HG03460 (cell line): ENCODE measurements at regions not wholly inside any gene's neighbourhood (a gene's known extent, or its start where the extent isn't known, plus 50 kb on each side); places are given as distances from the start of the nearest gene placed in this dataset.
"Not testable (repeated sequence)": the region's sequence is repeated elsewhere in the genome, so short reads cannot be mapped to it uniquely, and the experiment has no call there.

Experiments used
- ATAC-seq: cut with Tn5 transposase; IDR thresholded peaks from one replicate; pipeline ENCODE4 v1.9.1; 2021; ENCODE audit not compliant: unreplicated experiment

DNA sequence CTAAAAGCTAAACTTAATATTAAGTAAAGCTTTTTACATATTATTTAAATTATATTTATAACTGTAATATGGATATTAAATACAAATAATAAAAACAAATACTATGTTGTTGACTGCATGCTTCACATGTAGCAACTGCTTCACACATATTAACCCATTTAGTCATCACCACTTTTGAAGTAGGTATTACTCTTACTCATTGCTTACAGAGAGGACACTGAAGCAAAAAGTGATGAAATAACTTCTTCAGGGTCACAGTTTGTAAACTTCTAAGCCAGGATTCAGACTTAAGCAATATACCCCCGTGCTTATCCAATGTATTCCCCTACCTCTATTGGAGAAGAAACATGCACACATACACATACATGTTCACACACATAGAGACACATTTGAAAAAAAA, 166.6 kb downstream of the DKK2 start:
- ATAC-seq = no peak

DNA sequence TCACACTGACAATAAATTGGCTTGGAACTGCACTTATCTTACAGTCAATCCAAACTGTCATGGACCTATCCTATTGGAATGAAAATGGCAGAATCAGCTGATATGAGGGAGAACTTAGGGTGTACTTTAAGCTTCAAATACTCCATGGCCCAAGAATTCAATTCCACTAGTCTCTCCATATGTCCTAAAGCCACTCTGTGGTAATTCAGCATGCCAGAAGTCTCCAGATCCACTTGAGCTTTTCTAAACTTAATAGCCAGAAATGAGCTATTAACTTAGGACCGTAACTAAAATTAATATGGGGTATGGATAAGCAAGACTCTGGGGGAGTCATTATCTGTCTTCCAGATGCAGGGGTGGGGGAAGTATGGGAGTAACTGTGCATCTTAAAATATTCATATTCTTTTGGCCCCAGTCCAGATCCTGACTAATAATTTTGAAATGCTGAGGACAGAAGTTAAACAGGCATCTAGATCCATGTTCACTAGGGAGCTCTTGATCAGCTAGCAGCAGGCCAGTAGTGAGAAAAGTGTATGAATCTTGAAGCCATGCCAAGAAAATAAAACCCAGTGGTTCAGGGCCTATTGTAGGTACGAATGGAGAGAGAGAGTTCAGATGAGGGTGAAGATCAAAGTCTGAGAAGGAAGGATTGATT, 167.6 kb downstream of the DKK2 start:
- ATAC-seq = no peak

DNA sequence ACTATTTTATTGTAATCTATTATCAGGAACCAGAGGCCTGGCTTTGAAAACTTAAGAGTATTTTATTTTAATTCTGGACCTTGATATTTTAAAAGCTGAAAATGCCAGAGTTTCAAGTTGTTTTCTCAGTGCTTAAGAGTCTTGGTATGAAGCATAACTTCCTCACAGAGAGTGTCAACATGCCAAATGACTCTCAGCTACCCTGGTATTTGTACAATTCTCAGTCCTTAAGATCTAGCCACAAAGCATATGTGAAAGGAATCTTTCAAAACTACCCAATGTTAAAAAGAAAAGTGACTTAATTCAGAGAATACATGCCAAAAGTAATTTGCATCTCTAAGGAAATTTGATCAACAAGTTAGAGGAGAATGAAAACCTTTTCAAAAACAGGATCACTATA, 171.9 kb downstream of the DKK2 start:
- no peak for ATAC-seq

DNA sequence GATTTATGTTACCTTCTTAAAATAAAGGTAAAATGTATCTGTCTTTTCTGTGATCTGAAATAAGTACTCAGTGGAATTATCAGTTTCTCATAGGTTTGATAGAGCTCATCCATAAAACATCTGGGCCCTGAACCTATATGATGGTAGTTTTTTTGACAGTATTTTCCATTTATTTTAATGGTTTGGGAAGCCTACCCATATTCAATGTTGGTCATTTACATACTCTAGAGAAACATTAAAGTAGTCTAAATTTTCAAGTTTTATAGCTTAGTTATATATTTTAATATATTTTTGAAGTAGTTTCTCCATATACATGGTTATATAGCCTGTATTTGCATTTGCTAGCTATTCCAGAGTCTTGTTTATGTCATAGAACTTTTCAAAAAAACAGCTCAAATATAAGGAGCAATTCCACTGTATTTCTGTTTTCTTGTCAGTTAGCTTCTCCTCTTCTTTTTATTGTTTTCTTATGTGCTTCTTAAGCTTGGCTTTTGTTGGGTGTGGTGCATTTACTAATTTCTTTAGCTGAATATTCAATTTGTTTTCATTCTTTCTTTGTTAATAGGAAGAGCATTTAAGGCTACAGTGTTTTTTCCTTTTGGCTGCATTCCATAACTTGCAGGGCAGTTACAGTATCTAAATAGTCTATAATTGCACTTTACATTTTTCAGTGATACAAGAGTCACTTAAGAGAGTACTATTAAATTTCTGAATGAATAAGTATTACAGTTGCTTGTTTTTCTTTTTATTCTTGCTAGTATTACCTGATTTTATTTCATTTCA, 181.4 kb downstream of the DKK2 start:
- no peak for ATAC-seq

DNA sequence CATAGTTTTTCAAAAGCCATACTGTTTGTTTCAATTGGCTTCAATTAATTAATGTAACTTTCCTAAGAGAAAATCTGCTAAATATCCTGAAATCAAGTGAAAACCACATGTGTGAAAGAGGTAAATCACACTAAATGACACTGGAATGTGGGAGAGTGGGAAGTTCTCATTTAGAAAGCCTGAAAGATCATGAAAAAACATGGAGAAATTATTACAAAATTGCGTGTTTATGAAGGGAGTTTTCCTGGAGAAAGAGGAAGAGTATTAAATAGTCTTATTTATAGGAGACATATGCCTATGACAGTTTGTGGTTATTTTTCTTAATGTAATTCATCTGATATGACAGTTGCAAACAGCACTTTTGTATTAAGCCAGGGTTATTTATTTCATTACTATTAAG, 183.7 kb downstream of the DKK2 start:
- no peak for ATAC-seq

DNA sequence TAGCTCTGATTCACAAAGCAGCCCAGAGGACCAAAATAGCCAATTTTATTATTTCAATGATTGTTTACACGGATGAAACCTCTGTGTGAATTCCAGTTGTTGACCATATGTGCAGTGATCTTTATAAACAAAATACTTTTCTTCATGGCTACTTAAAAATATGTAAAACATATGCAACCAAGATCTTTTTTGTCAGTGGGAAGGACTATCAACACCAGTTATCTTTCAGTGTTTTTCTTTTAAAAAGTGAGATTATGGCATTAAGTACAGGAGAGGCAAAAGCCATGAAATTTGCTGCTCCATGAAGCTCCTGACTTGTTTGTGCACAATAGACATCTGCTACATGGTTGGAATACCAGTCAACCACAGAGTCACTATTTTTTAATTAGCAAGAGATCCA, 184.4 kb downstream of the DKK2 start:
- no peak for ATAC-seq

DNA sequence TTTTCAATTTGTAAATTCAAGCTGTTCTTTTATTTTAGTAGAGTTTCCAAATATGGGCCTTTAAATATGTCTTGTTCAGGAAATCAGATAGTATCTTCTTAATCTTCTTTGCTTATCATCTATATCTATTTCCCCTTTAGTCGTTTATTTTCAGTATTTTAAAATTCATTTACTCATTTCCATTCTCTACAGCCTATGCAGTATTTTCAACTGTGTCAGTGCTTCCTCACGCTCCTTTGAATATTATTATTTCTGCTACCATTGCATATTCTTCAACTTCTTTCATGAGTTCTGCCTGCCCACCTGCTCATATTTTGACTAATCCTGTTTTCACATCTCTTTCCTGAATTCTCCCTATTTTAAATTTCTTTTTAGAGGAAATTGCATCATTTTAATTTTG, 185.4 kb downstream of the DKK2 start:
- no peak for ATAC-seq

DNA sequence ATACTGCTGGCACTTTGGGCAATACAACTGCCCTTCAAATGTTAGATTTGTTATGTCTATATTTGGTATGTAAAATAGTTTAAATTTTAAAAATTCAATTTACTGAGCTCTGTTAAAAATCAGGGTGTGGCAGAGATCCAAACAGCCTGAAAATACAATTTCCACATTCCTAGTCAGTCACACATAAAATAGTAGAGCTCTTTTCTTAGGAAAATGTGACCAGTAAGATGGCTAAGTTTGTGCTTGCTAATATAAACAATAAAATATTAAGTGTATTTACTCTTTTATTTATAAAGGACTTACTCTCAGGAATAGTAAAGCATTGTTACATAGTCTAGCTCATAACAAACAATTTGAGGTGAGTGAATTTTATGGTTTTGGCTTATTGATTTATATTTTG, 200.2 kb downstream of the DKK2 start:
- ATAC-seq = no peak

DNA sequence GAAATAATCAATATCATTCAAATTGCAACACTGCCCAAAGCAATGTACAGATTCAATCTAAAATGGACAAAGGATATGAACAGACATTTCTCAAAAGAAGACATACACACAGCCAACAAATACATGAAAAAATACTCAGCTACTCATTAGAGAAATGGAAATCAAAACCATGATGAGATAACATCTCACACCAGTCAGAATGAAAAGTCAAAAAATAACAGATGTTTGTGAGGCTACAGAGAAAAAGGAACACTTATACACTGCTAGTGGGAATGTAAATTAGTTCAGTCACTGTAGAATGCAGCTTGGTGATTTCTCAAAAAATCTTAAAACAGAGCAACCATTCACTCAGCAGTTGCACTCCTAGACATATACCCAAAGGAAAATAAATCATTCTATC, 205.2 kb downstream of the DKK2 start:
- ATAC-seq = no peak

DNA sequence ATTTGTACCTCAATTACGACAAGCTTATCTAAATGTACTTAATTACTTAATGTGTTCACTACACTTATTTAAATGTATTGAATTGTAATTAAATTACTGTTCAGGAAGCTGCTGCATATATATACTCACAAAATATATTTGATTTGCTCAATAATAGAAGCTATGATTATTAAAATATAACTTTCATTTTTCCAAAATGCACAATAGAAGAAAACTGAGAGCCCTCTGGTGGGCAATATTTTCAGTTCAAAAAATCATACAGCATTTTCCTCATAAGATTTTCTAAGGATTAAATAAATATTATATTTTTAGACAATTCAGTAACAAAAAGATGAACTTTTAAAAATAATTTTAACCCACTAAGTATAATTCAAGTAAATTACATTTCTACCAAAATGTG, 217.3 kb downstream of the DKK2 start:
- no peak for ATAC-seq

DNA sequence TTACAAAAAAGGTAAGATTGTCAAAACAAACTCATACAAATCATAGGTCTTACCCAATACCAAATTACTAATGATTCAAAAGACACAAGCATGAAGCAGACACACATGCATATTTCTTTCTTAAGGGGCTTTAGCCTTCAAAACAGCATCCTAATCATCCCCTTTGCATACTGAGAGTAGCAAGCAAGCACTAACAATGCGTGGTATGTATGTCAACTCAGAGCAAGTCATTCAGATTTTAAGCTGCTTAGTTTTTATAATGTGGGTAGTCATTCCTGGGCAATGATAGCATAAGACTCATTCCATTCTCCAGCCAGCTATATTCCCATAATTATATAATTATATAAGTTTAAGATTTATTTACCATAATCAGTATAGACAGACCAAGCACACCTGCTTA, 219.6 kb downstream of the DKK2 start:
- no peak for ATAC-seq

DNA sequence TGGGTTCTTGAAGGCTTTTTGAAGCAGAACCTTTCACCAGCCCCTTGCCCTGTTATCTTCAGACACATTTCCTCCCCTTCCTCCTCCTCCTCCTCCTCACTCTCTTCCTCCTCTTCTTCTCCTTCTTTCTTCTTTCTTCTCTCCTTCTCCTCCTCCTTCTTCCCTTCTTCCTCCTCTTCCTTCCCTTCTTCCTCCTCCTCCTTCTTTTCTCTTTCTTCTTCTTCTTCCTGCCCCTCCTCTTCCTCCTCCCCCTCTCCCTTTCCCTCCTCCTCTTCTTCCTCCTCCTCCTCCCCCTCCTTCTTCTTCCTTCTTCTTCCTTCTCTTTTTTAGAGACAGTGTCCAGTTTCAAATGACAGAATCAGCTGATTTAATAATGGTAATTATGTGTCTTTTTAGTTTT, 226.0 kb downstream of the DKK2 start:
- no peak for ATAC-seq

DNA sequence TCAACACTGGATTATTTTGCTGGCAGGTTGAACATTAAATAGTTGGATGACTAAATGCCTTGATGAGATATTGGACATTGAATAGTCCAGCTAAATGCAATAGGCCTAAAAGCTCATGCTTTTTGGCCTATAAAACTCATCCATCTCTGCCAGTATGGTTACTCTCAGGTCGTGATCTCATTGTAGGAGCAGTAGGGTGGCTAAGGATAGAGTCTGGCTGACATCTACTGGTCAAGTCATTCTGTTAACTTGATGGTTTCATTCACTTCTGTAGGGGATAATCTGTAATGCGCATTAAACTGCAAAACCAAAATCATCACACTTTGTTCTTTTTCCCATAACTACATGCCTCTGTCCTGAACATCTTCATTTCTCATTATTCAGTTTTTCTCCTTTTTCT, 227.0 kb downstream of the DKK2 start:
- ATAC-seq = no peak

DNA sequence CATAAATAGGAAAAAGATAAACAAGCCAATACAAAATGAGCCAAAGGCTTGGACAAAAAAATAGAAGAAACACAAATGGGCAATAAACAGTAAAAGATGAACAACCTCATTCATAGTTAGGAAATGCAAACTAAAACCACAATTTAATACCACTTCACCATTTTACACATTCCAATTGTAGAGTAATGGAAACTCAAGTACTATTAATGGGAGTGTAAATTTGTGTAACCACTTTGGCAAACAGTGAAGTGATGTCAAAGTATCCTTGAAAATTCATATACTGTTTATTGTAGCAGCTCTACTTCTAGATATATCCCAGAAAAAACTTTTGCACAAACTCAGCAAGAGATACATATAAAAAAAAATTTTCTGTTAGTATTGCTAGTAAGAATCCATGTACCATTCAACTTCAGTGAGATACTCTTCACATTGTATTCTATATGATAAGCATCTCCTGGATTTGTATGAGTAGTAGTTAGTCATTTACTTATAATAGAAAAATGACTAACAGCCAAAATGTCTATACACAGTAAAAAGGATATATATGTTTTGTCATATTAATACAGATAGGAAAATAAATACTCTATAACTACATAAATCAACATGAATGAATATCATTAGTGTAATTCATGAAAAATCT, 229.8 kb downstream of the DKK2 start:
- ATAC-seq = no peak

DNA sequence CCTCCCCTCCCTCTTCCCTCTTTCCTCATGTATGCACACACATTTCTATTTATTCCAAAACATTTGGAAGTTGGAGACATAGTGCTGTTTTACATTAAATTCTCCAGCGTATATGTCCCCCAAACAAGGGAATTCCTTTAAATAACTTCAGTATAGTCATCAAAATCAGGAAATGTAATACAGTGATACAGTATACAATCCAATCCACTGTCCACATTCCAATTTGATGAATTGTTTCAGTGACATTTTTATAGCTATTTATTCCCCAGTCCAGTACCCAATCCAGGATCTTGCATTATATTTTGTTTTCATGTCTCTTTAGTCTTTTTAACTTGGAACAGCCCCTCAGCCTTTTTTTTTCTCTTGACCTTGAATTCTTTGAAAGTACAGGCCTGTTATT, 233.0 kb downstream of the DKK2 start:
- no peak for ATAC-seq

DNA sequence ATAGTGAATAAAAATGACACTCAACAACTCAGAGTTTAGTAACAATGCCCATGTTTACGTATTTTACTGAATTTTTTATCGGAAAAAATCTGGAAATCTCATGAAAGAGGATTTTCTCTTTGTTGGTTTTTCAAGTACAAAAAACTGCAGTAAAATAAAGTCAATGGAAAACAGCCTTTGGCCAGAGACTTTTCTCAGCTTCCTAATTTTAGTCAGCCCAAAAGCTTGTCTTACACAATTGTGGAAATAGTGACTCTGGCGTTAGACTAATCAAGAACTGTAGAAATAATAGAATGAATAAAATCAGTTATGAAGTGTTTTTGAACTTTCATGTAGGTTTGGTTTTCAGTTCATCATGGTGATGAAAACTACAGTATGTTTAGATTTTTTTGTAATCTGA, 234.7 kb downstream of the DKK2 start:
- ATAC-seq = no peak

DNA sequence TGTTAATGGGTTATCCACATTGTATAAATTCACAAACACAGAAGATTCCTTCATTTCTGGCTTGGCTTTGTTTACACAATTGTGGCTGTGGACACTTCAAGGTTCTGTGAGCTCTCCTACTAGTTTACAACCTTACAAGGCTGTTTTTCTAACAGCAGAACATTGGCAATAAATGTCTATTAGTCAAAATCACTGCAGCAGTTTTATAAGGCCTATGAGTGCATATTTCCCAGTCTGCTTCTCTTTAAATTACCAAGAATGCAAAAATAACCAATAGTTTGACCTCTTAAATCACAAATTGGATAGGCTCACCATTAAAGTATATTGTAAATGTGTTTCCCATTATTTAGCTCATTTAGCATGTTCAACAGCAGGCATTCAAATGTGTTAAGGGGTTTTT, 239.2 kb downstream of the DKK2 start:
- no peak for ATAC-seq

DNA sequence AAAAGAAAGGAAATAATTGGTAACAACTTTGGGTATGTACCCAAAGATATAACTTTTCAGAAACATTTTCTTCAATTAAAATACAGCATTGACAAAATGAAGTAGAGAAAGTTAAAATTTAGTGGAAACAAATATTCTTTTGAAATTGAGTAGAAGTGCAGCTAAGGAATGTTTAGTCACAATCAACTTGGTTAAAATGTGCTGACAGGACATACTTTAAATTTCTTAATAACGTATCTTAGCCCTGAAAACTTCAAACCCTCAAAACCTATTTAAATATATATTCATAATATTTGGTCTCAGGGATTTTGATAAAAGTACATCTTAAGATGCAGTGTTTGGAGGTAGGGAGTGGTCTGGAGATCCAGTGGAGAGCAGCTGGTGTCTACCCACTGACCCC, 240.8 kb downstream of the DKK2 start:
- no peak for ATAC-seq

DNA sequence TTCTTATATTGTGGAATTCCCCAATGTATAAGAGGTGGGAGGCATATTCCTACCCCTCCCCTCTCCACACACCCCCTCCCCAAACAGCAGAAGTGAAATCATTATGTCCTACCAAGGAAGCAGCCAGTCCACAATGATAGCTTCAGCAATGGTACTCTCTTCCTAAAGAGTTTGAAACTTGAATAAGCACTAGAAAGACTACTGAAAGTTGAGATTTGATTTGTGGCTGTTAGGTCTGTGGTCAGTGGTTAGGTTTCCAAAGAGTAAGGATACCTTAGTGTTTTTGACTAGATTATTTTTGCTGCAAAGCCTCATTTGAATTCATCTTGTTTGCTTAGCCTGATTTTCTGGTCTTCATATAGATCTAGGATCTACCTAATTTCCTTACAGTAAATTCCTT, 242.2 kb downstream of the DKK2 start:
- no peak for ATAC-seq

DNA sequence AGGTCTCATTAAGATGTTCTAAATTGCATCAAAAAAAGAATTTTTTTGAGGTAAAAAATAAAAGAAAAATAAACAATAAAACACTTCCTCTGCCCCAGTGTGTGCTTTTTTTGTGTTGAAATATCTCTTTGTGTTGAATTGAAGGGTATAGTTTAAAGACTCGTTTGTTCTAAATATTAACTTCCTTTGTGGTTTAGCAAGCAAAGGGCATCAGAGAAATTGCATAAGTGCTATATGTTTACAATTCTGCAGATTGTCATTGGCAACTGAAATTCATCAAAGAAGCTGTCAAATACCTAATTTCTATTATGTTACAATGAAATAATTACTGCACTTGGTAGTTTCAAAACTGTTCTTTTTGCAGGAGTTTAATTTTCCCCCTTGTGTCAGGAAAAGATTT, 260.5 kb downstream of the DKK2 start:
- no peak for ATAC-seq

DNA sequence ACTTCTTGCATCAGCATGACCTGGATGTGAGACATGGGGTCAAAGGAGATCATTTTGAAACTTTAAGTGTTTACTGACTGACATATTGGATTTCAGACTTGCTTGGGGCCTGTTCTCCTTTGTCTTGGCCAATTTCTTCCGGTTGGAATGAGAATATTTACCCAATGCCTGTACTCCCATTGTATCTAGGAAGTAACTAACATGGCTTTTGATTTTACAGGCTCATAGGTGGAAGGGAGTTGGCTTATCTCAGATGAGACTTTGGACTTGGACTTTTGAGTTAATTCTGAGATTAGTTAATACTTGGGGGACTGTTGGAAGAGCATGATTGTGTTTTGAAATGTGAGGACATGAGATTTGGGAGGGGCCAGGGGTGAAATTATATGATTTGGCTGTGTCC, 262.1 kb downstream of the DKK2 start:
- not testable (repeated sequence) for ATAC-seq

DNA sequence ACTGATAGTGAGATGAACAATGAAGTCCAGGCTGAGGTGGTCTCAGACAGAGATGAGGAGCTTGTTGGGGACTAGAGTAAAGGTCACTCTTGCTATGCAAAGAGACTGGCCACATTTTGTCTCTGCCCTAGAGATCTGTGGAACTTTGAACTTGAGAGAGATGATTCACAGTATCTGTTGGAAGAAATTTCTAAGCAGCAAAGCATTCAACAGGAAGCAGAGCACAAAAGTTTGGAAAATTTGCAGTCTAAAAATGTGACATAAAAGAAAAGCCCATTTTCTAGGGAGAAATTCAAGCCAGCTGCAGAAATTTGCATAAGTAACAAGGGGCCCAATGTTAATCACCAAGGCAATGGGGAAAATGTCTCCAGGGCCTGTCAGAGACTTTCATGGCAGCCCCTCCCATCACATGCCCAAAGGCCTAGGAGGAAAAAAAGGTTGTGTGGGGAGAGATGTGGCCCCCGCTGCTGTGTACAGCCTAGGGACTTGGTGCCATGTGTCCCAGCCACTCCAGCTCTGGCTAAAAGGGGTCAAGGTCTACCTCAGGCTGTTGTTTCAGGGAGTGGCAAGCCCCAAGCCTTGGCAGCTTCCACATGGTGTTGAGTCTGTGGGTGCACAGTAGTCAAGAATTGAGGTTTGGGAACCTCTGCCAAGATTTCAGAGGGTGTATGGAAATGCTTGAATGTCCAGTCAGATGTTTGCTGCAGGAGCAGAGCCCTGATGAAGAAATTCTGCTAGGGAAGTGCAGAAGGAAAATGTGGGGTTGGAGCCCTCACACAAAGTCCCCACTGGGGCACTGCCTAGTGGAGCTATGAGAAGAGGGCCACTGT, 262.8 kb downstream of the DKK2 start:
- no peak for ATAC-seq
